T-helper 2 cell treated with Interferon-gamma antibody and Interleukin-4, amounts not matched to agents 100 ng/mL and 5 ng/mL, for 36 hours (primary cell): ENCODE measurements at regions not wholly inside any gene's neighbourhood (a gene's known extent, or its start where the extent isn't known, plus 50 kb on each side); places are given as distances from the start of the nearest gene placed in this dataset.
"Not testable (repeated sequence)": the region's sequence is repeated elsewhere in the genome, so short reads cannot be mapped to it uniquely, and the experiment has no call there.

Source experiments
- intact Hi-C: fragments of 100-400 bp; cut with micrococcal nuclease; formaldehyde crosslinking; loops from one replicate; pipeline ENCODE4 v1.15.1; 2023

DNA sequence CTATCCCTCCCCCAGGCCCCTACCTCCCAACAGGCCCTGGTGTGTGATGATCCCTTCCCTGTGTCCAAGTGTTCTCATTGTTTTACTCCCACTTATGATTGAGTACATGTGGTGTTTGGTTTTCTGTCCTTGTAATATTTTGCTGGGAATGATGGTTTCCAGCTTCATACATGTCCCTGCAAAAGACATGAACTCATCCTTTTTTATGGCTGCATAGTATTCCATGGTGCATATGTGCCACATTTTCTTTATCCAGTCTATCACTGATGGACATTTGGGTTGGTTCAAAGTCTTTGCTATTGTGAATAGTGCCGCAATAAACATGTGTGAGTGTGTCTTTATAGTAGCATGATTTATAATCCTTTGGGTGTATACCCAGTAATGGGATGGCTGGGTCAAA is 151.7 kb downstream of the VSIG4 start:
- intact Hi-C loops: not testable (repeated sequence)

DNA sequence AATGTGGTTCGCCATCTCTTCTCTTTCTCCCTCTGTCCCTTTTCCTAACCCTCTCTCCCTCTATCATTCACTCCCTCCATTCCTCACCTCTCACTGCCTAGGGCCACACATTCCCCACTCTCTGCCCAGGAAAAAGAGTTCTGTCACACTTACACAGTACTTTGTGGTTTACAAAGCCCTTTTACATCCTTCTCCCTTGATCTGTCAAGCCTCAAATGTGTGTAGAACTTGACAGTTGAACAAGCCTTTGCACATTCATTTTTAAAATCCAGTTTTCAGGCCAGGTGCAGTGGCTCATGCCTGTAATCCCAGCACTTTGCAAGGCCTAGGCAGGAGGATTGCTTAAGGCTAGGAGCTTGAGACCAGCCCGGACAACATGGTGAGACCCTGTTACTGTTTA is 156.3 kb downstream of the VSIG4 start:
- intact Hi-C loops: no loop called here

GRCh38 chrX:65879977-65880799 is 159.7 kb downstream of the VSIG4 start:
- intact Hi-C loops: no loop called here

DNA sequence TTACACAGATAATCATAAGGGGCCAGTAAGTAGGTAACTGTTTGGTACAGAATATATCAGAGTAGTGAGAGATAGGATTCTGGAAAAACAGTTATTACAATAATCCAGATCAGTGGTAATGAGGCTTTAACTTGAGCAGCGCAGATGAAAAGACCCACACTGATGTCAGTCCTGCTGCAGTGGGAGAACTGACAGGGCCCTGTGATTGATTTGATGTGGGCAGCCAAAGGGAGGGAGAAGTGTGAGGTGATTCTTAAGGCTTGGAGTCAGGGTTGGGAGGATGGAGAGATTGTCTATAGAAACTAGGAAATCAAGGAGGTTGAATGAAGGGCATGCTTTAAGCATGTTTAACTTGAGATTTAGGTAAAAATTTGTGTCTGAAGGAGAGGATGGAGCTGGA is 161.4 kb downstream of the VSIG4 start:
- intact Hi-C loops: no loop called here

DNA sequence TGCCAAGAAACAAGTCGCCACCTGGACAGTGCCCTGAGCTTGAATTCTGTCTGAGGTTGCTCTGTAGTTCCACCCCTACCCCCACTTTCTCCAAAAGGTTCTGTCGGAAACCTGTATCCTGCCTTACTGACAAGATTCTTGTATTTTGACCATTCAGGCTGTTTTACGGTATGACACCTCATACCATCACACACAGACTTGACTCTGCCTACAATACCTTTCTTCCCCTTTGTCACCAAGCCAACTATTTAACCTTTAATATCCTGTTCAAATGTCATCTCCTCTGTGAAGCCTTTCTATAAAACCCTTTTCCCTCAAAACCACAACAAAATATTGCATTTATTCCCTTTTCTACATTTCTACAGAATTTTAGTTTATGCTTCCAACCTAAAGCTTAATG is 161.9 kb downstream of the VSIG4 start:
- intact Hi-C loops: no loop called here

GRCh38 chrX:65875614-65876013 is 164.3 kb downstream of the VSIG4 start:
- intact Hi-C loops: not testable (repeated sequence)

GRCh38 chrX:65874765-65875164 is 165.1 kb downstream of the VSIG4 start:
- intact Hi-C loops: no loop called here

- intact Hi-C loops: no loop called here
Measured at GRCh38 chrX:65874110-65874509, 165.8 kb downstream of the VSIG4 start.

DNA sequence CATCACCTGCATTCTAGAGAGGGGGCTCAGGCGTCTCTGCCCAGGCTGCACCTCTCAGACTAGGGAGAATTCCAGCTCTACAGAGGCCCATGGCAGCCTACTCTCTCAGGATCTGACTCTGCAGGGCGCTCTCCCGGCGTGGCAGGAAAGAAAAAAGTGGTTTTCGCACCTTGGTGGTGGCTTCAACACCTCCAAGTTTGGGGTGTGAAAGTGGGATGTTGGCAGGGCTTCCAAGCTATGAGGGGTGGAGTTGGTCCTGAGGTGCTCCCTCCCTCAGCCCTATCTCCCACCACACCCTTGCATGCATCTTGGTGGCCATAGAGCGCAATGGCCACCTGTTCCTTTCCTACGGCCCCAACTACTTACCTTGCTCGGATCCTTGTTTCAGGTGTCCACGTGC is 166.5 kb downstream of the VSIG4 start:
- intact Hi-C loops: no loop called here

- intact Hi-C loops: no loop called here
Measured at GRCh38 chrX:65871671-65872311, 168.1 kb downstream of the VSIG4 start.

DNA sequence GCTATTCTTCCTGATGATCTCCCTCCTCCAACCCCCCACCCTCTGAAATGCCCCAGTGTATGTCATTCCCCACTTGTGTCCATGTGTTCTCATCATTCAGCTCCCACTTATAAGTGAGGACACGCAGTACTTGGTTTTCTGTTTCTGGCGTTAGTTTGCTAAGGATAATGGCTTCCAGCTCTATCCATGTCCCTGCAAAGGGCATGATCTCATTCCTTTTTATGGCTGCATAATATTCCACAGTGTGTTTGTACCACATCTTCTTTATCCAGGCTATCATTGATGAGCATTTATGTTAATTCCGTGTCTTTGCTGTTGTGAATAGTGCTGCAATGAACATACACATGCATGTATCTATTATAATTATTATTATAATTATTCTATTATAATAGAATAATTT is 169.3 kb downstream of the VSIG4 start:
- intact Hi-C loops: not testable (repeated sequence)

- intact Hi-C loops: loop anchor here (2.0 to 5.0 kb wide), 2 partner anchors 60 to 269 kb away; no protein-coding TSS in a partner anchor
Measured at GRCh38 chrX:65866773-65867172, 173.1 kb downstream of the VSIG4 start.

GRCh38 chrX:65866146-65866545 is 173.7 kb downstream of the VSIG4 start:
- intact Hi-C loops: loop anchor here (2.0 to 5.0 kb wide), 2 partner anchors 61 to 269 kb away; no protein-coding TSS in a partner anchor

- intact Hi-C loops: no loop called here
Measured at GRCh38 chrX:65862638-65863037, 177.2 kb downstream of the VSIG4 start.

GRCh38 chrX:65859299-65859698 is 180.6 kb downstream of the VSIG4 start:
- intact Hi-C loops: no loop called here

DNA sequence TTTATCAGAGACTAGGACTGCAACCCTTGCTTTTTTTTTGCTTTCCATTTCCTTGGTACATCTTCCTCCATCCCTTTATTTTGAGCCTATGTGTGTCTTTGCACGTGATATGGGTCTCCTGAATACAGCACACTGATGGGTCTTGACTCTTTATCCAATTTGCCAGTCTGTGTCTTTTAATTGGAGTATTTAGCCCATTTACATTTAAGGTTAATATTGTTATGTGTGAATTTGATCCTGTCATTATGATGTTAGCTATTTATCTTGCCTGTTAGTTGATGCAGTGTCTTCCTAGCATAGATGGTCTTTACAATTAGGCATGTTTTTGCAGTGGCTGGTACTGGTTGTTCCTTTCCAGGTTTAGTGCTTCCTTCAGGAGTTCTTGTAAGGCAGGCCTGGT is 185.4 kb downstream of the VSIG4 start:
- intact Hi-C loops: not testable (repeated sequence)

GRCh38 chrX:65851306-65851705 is 183.9 kb downstream of the MSN start:
- intact Hi-C loops: not testable (repeated sequence)

- intact Hi-C loops: not testable (repeated sequence)
Measured at GRCh38 chrX:65850821-65851220, 183.4 kb downstream of the MSN start.

DNA sequence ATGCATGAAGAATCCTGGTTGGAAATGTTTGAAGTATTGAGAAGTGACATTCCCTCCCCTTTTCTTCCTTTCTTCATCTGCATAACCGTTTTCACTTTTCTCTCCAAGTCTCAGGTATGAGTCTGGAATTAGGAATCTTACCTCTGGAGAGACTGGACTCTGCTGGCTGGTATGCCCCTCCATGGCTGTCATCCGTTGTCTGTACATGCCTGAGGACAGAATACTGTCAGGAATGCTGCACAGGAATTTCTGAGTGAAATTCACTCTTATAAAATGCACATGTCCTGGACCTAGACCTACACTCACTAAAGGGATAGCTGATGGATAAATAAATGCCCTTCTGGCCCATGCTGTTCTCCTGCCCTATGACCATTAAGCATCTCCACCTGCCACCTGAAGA is 179.5 kb downstream of the MSN start:
- intact Hi-C loops: no loop called here

- intact Hi-C loops: no loop called here
Measured at GRCh38 chrX:65841263-65841662, 173.8 kb downstream of the MSN start.

- intact Hi-C loops: no loop called here
Measured at GRCh38 chrX:65838674-65839073, 171.2 kb downstream of the MSN start.

DNA sequence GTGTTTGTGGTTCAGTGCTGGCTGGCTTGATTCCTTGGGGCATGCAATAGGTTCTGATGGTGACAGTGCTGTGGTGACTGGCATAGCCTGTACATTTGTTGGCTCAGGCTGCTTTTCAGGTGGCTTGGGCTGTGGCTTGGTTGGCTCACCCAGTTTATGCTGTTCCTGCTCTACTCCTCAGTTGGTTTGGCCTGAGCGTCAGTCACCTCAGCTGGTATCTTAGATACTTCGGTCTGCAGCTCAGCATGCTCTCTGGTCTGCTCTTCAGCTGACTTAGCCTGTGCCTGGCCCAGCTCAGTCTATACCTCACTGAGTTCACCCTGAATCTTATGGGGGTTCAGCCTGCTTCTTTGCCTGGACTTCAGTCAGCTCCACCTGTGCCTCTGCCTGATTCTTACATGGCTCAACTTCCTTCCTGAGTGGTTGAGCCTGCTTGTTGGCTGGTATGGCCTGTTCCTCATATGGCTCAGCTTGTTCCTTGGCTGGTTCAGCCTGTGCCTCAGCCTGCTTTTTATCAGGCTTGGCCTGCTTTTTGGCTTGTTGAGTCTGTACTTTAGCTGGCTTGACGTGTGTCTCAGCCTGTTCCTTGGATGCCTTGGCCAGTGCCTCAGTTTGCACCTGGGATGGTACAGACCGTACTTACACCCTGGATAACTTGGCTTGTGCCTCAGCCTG is 170.6 kb downstream of the MSN start:
- intact Hi-C loops: no loop called here
